CD14-positive monocyte (primary cell): ENCODE measurements at regions not wholly inside any gene's neighbourhood (a gene's known extent, or its start where the extent isn't known, plus 50 kb on each side); places are given as distances from the start of the nearest gene placed in this dataset.

Experiments used
- DNase-seq, 3 donors: peaks; one replicate each; pipeline ENCODE4 v3.0.0-alpha.2; 2011 to 2022
- H2AFZ ChIP-seq: 2 replicates; pipeline ENCODE4 v1.6.0; 2012; ENCODE audit warnings: mild to moderate bottlenecking, low read depth, low read length, inconsistent platforms; ENCODE audit not compliant: insufficient read depth, poor library complexity, severe bottlenecking
- H3K27ac ChIP-seq, 2 donors: 1 replicate in 1 of 2; 2 replicates in 1 of 2; pipeline ENCODE4 v1.5.1; 2012 to 2013; ENCODE audit warnings: low read length in 2 of 2, control low read depth in 1 of 2, inconsistent platforms in 1 of 2, low read depth in 1 of 2, mild to moderate bottlenecking in 1 of 2
- H3K27me3 ChIP-seq, 2 donors: one replicate each; pipeline versions ENCODE4 v1.6.0 to v1.6.1; 2011 to 2013; ENCODE audit warnings: low read length in 2 of 2; ENCODE audit not compliant: control insufficient read depth in 2 of 2, insufficient read depth in 2 of 2
- H3K36me3 ChIP-seq, 2 donors: replicated peaks in 1 of 2; 1 replicate in 1 of 2; 2 replicates in 1 of 2; pipeline versions ENCODE4 v1.5.1 to v1.6.1; 2012 to 2013; ENCODE audit warnings: low read length in 2 of 2, control low read depth in 1 of 2, inconsistent platforms in 1 of 2, mild to moderate bottlenecking in 1 of 2; ENCODE audit not compliant: insufficient read depth in 2 of 2, control insufficient read depth in 1 of 2
- H3K4me1 ChIP-seq, 2 donors: 1 replicate in 1 of 2; 2 replicates in 1 of 2; pipeline versions ENCODE4 v1.5.1 to v1.6.1; 2012 to 2013; ENCODE audit warnings: low read length in 2 of 2, control low read depth in 1 of 2, inconsistent platforms in 1 of 2, mild to moderate bottlenecking in 1 of 2, moderate library complexity in 1 of 2; ENCODE audit not compliant: insufficient read depth in 2 of 2, control insufficient read depth in 1 of 2
- H3K4me2 ChIP-seq: replicated peaks from 2 replicates; pipeline ENCODE3; 2012; ENCODE audit warnings: low read length, moderate library complexity, mild to moderate bottlenecking; ENCODE audit not compliant: poor library complexity, severe bottlenecking; ENCODE audit errors: extremely low read depth
- H3K4me3 ChIP-seq, 3 experiments: fragments of 200-600 bp in 1 of 3; sonication (generic) in 1 of 3; replicated peaks in 1 of 3; 1 replicate in 2 of 3; 2 replicates in 1 of 3; pipeline ENCODE4 v1.5.1; 2011 to 2013; ENCODE audit warnings: low read length in 3 of 3, mild to moderate bottlenecking in 3 of 3, control low read depth in 2 of 3, low read depth in 2 of 3, inconsistent platforms in 1 of 3, moderate library complexity in 1 of 3
- H3K79me2 ChIP-seq: 2 replicates; pipeline ENCODE4 v1.6.0; 2012; ENCODE audit warnings: mild to moderate bottlenecking, control low read depth, inconsistent platforms, low read length, moderate library complexity; ENCODE audit not compliant: insufficient read depth
- H3K9ac ChIP-seq: 2 replicates; pipeline ENCODE4 v1.6.0; 2017; ENCODE audit warnings: low read length, mild to moderate bottlenecking; ENCODE audit not compliant: insufficient read depth, poor library complexity, severe bottlenecking
- H3K9me3 ChIP-seq, 2 donors: replicated peaks in 1 of 2; 1 replicate in 1 of 2; 2 replicates in 1 of 2; pipeline versions ENCODE4 v1.5.1 to v1.6.1; 2012 to 2013; ENCODE audit warnings: low read length in 2 of 2, control low read depth in 1 of 2; ENCODE audit not compliant: control insufficient read depth in 1 of 2, insufficient read depth in 1 of 2
- H4K20me1 ChIP-seq: 2 replicates; pipeline ENCODE4 v1.6.0; 2012; ENCODE audit warnings: mild to moderate bottlenecking, low read length, control low read depth, moderate library complexity; ENCODE audit not compliant: insufficient read depth
- H3K27ac Mint-ChIP-seq, 7 donors: one replicate each; pipeline ENCODE4 v1.8.0; 2020; ENCODE audit warnings: mild to moderate bottlenecking in 7 of 7, mixed read lengths in 7 of 7, moderate library complexity in 6 of 7, inconsistent platforms in 2 of 7
- H3K27me3 Mint-ChIP-seq, 3 donors: one replicate each; pipeline ENCODE4 v1.8.0; 2021 to 2022; ENCODE audit warnings: low read depth in 3 of 3, mild to moderate bottlenecking in 3 of 3, mixed read lengths in 3 of 3, moderate library complexity in 3 of 3, inconsistent platforms in 1 of 3
- H3K36me3 Mint-ChIP-seq, 2 donors: one replicate each; pipeline ENCODE4 v1.8.0; 2020; ENCODE audit warnings: mixed read lengths in 2 of 2, inconsistent platforms in 1 of 2, mild to moderate bottlenecking in 1 of 2
- H3K4me1 Mint-ChIP-seq: one replicate; pipeline ENCODE4 v1.8.0; 2020; ENCODE audit warnings: mild to moderate bottlenecking, mixed read lengths
- H3K4me3 Mint-ChIP-seq, 2 donors: one replicate each; pipeline ENCODE4 v1.8.0; 2020; ENCODE audit warnings: mild to moderate bottlenecking in 2 of 2, mixed read lengths in 2 of 2, moderate library complexity in 1 of 2
- H3K9me3 Mint-ChIP-seq, 7 donors: one replicate each; pipeline ENCODE4 v1.8.0; 2020 to 2022; ENCODE audit warnings: mixed read lengths in 7 of 7, mild to moderate bottlenecking in 6 of 7, moderate library complexity in 6 of 7, inconsistent platforms in 2 of 7
- CTCF ChIP-seq: fragments of 200-600 bp; IDR thresholded peaks from one replicate; pipeline ENCODE4 v1.8.0; 2022; ENCODE audit warnings: antibody characterized with exemption, mild to moderate bottlenecking
- WGBS: methylation state at CpG from one replicate; pipeline ENCODE4 v1.1.5; 2013; ENCODE audit warnings: missing lambda C conversion rate; ENCODE audit not compliant: insufficient coverage; 5-methylcytosine and 5-hydroxymethylcytosine counted together
- intact Hi-C, 2 donors: fragments of 100-400 bp; cut with micrococcal nuclease; formaldehyde crosslinking; loops; one replicate each; pipeline versions ENCODE4 v1.15.0 to v1.15.1; 2023

- Histone ChIP-seq H3K9ac (no peak overlapping the region), H3K4me2 (no peak overlapping the region), H3K27ac (no peak overlapping the region), H3K4me1 (no peaks in the 10 kb centered on the region), H3K4me3 (no peak overlapping the region), H3K27me3 (no peaks in the 10 kb centered on the region), H3K36me3 (no peaks in the 10 kb centered on the region), H2AFZ (no peak overlapping the region), H4K20me1 (no peaks in the 10 kb centered on the region), H3K9me3 (peaks cover 0 to 7% of the 10 kb centered on the region in 2 donors), H3K79me2 (no peaks in the 10 kb centered on the region)
- intact Hi-C loops = no loop called here
- no peaks in the 10 kb centered on the region for H3K36me3 Mint-ChIP-seq
- DNase-seq = no peak
- peaks cover 0 to 7% (median 0%) of the 10 kb centered on the region in 7 donors for H3K9me3 Mint-ChIP-seq
- no peak for TF ChIP-seq CTCF
- no peak overlapping the region for H3K4me3 Mint-ChIP-seq
- no CpG with 5 or more reads among the region's 2 CpGs for WGBS
- H3K4me1 Mint-ChIP-seq = no peaks in the 10 kb centered on the region
- H3K27ac Mint-ChIP-seq = no peak overlapping the region
- no peaks in the 10 kb centered on the region for H3K27me3 Mint-ChIP-seq
These were observed 681.0 kb downstream of the C6orf118 start for GRCh38 chr6:164628302-164628931.

DNA sequence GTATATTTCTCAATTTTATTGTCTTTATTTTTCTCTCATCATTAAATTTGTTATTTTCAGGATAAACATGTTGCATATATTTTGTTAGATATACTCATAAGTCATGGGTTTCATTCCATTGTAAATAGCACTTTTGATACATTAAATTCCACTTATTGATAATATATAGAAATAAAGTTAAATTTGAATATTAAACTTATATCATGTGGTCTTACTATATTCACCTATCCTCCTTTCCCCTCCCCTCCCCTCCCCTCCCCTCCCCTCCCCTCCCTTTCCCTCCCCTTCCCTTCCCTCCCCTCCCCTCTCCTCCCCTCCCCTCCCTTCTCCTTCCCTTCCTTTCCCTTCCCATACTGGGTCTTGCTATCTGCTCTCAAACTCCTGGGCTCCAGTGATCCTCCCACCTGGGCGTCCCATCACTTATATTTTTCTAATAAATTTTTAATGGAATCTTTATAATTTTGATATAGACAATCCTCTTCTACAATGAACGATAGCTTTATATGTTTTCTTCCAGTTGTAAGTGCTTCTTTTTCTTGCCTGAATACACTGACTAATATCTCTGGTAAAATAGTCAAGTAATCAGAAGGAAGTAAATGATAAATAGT is 692.4 kb downstream of the C6orf118 start:
- Histone ChIP-seq H4K20me1 (no peaks in the 10 kb centered on the region), H3K4me1 (no peaks in the 10 kb centered on the region), H2AFZ (no peak overlapping the region), H3K79me2 (no peaks in the 10 kb centered on the region), H3K27ac (no peak overlapping the region), H3K9me3 (no peaks in the 10 kb centered on the region), H3K9ac (no peak overlapping the region), H3K36me3 (no peaks in the 10 kb centered on the region), H3K4me3 (no peak overlapping the region), H3K27me3 (no peaks in the 10 kb centered on the region), H3K4me2 (no peak overlapping the region)
- no CpG with 5 or more reads among the region's 2 CpGs for WGBS
- intact Hi-C loops = no loop called here
- Mint-ChIP-seq H3K4me3 (no peak overlapping the region), H3K9me3 (peaks cover 0 to 4% (median 0%) of the 10 kb centered on the region in 7 donors), H3K4me1 (no peaks in the 10 kb centered on the region), H3K27me3 (no peaks in the 10 kb centered on the region), H3K27ac (no peak overlapping the region), H3K36me3 (no peaks in the 10 kb centered on the region)
- no peak for DNase-seq
- no peak for TF ChIP-seq CTCF
